Endothelial cell of umbilical vein (primary cell): ENCODE measurements at regions not wholly inside any gene's neighbourhood (a gene's known extent, or its start where the extent isn't known, plus 50 kb on each side); places are given as distances from the start of the nearest gene placed in this dataset.

Experiments used
- BruUV-seq: library from RNA; stranded (reverse); fragments of 400-500 nt; replicated peaks from 2 replicates; lab custom pipeline; 2021; lab: Mats Ljungman, UMichigan
- CTCF ChIA-PET: fragments of 300-600, 350-600 bp; sonication (Branson Sonifier 250); formaldehyde crosslinking; loops from one replicate; lab custom pipeline; 2021; ENCODE audit warnings: antibody characterized with exemption, inconsistent platforms; lab: Charles Lee
- POLR2A ChIA-PET: fragments of 300-600, 350-600 bp; sonication (Branson Sonifier 250); formaldehyde crosslinking; loops from one replicate; lab custom pipeline; 2021; ENCODE audit warnings: antibody characterized with exemption, inconsistent platforms; lab: Charles Lee
- DNase-seq: peaks from one replicate; pipeline ENCODE4 v3.0.0-alpha.2; 2011; ENCODE audit warnings: low read depth, low spot score
- FAIRE-seq: peaks from 2 replicates; lab custom pipeline; 2011; peaks lifted over from hg19 to GRCh38; lab: Jason Lieb, UNC
- H2AFZ ChIP-seq: 2 replicates; pipeline ENCODE4 v1.6.0; 2012; ENCODE audit warnings: low read depth, low read length, control low read depth, inconsistent platforms
- H3K27ac ChIP-seq: 2 replicates; pipeline ENCODE4 v1.5.1; 2011; ENCODE audit warnings: low read depth, mild to moderate bottlenecking, control low read depth, low read length, moderate library complexity; ENCODE audit not compliant: insufficient read depth
- H3K27me3 ChIP-seq, 2 experiments: 2 replicates each; pipeline versions ENCODE4 v1.6.0 to v1.6.1; 2011; ENCODE audit warnings: low read length in 2 of 2, mixed read lengths in 1 of 2; ENCODE audit not compliant: control insufficient read depth in 2 of 2, insufficient read depth in 2 of 2
- H3K36me3 ChIP-seq, 2 experiments: 2 replicates in 1 of 2; 3 replicates in 1 of 2; pipeline ENCODE4 v1.5.1; 2011; ENCODE audit warnings: low read length in 2 of 2, mild to moderate bottlenecking in 1 of 2, moderate library complexity in 1 of 2; ENCODE audit not compliant: control insufficient read depth in 2 of 2, insufficient read depth in 2 of 2; ENCODE audit errors: extremely low read depth in 1 of 2
- H3K4me1 ChIP-seq: 3 replicates; pipeline ENCODE4 v1.5.1; 2011; ENCODE audit warnings: mild to moderate bottlenecking, low read length; ENCODE audit not compliant: control insufficient read depth, insufficient read depth; ENCODE audit errors: extremely low read depth
- H3K4me2 ChIP-seq: 2 replicates; pipeline ENCODE4 v1.6.1; 2011; ENCODE audit warnings: low read length, control low read depth, mixed read lengths; ENCODE audit not compliant: insufficient read depth
- H3K4me3 ChIP-seq, 3 experiments: fragments of 200-600 bp in 1 of 3; sonication (generic), shearing (Covaris generic) in 1 of 3; replicated peaks in 1 of 3; 2 replicates each; pipeline ENCODE4 v1.5.1; 2011 to 2016; ENCODE audit warnings: control low read depth in 3 of 3, low read length in 3 of 3, mild to moderate bottlenecking in 2 of 3, inconsistent platforms in 1 of 3, low read depth in 1 of 3, moderate library complexity in 1 of 3; ENCODE audit not compliant: insufficient read depth in 1 of 3
- H3K79me2 ChIP-seq: 2 replicates; pipeline ENCODE4 v1.6.0; 2012; ENCODE audit warnings: low read length, inconsistent platforms; ENCODE audit not compliant: control insufficient read depth, insufficient read depth
- H3K9ac ChIP-seq: replicated peaks from 2 replicates; pipeline ENCODE3; 2011; ENCODE audit warnings: low read length, control low read depth; ENCODE audit not compliant: insufficient read depth; ENCODE audit errors: extremely low read depth
- H3K9me1 ChIP-seq: replicated peaks from 3 replicates; pipeline ENCODE4 v1.6.0; 2011; ENCODE audit warnings: mild to moderate bottlenecking, low read length; ENCODE audit not compliant: control insufficient read depth, insufficient read depth; ENCODE audit errors: extremely low read depth
- H3K9me3 ChIP-seq: replicated peaks from 2 replicates; pipeline ENCODE4 v1.5.1; 2012; ENCODE audit warnings: low read length, inconsistent platforms; ENCODE audit not compliant: control insufficient read depth, insufficient read depth
- H4K20me1 ChIP-seq: replicated peaks from 2 replicates; pipeline ENCODE3; 2011; ENCODE audit warnings: mild to moderate bottlenecking, low read length; ENCODE audit not compliant: control insufficient read depth, insufficient read depth; ENCODE audit errors: extremely low read depth
- CTCF ChIP-seq, 2 donors: IDR thresholded peaks; 1 replicate in 1 of 2; 2 replicates in 1 of 2; pipeline ENCODE4 v1.5.1; 2011; ENCODE audit warnings: low read length in 2 of 2, mild to moderate bottlenecking in 2 of 2, moderate library complexity in 2 of 2, control low read depth in 1 of 2, inconsistent platforms in 1 of 2, low read depth in 1 of 2; ENCODE audit not compliant: insufficient read depth in 1 of 2; ENCODE audit errors: extremely low read depth in 1 of 2
- EZH2 ChIP-seq: IDR thresholded peaks from 2 replicates; pipeline ENCODE4 v1.6.1; 2012; ENCODE audit warnings: borderline replicate concordance, low read depth, mild to moderate bottlenecking, moderate library complexity, low read length, inconsistent platforms; ENCODE audit not compliant: severe bottlenecking
- FOS ChIP-seq: IDR thresholded peaks from 2 replicates; pipeline ENCODE4 v1.6.1; 2011; ENCODE audit warnings: mild to moderate bottlenecking, low read length, moderate library complexity, borderline replicate concordance; ENCODE audit not compliant: insufficient read depth
- GATA2 ChIP-seq: IDR thresholded peaks from 2 replicates; pipeline ENCODE4 v1.7.0; 2011; ENCODE audit warnings: low read depth, mild to moderate bottlenecking, moderate library complexity, mixed read lengths, low read length; ENCODE audit not compliant: insufficient read length, insufficient read depth
- JUN ChIP-seq: IDR thresholded peaks from 2 replicates; pipeline ENCODE4 v1.6.1; 2011; ENCODE audit warnings: borderline replicate concordance, low read depth; ENCODE audit not compliant: insufficient read length, insufficient read depth
- MYC ChIP-seq: IDR thresholded peaks from one replicate; pipeline ENCODE4 v1.6.1; 2011; ENCODE audit warnings: mild to moderate bottlenecking, low read depth, low read length
- POLR2A ChIP-seq: IDR thresholded peaks from 2 replicates; pipeline ENCODE4 v1.6.1; 2012; ENCODE audit warnings: low read depth, mild to moderate bottlenecking, control low read depth, low read length
- POLR2AphosphoS5 ChIP-seq: IDR thresholded peaks from 2 replicates; pipeline ENCODE4 v1.6.1; 2012; ENCODE audit warnings: low read depth, mild to moderate bottlenecking, control low read depth, low read length, moderate library complexity; ENCODE audit not compliant: insufficient read depth
- dilution Hi-C: fragments of 300-500 bp; cut with MboI; formaldehyde crosslinking; loops from one replicate; pipeline ENCODE4 v1.15.0; 2019; ENCODE audit warnings: low sequenced_read_pairs; ENCODE audit not compliant: extremely low pct_ligation_motif_present
- intact Hi-C: fragments of 100-400 bp; cut with micrococcal nuclease; formaldehyde crosslinking; loops from one replicate; pipeline ENCODE4 v1.10.0; 2022
- TF ChIP-seq, protein P1 (sequence below): IDR thresholded peaks from 2 replicates; pipeline ENCODE4 v1.6.1; 2011; ENCODE audit not compliant: insufficient read depth, insufficient read length

GRCh38 chr6:11407414-11407813 is 130.1 kb upstream of the TMEM170B start:
- DNase-seq (no peak), FAIRE-seq (no peak)
- POLR2A ChIA-PET = no interaction called here
- no peaks in the 10 kb centered on the region for H3K36me3 ChIP-seq
- dilution Hi-C loops = no loop called here
- no peak overlapping the region for H3K4me3 ChIP-seq
- no peak overlapping the region for H3K4me2 ChIP-seq
- H3K9ac ChIP-seq = no peak overlapping the region
- no peaks in the 10 kb centered on the region for H3K27me3 ChIP-seq
- no peaks in the 10 kb centered on the region for H3K9me3 ChIP-seq
- no peaks in the 10 kb centered on the region for H4K20me1 ChIP-seq
- CTCF ChIA-PET = interaction anchor here (1.8 kb wide), 1 partner anchor 20 kb away, joined by 3 read pairs; no protein-coding TSS in a partner anchor
- no peak overlapping the region for H2AFZ ChIP-seq
- H3K79me2 ChIP-seq = no peaks in the 10 kb centered on the region
- TF ChIP-seq JUN (no peak), FOS (no peak), EZH2 (no peak), GATA2 (no peak), POLR2A (no peak), POLR2AphosphoS5 (no peak), CTCF (IDR thresholded peaks at IDR 0.05; ENCODE audit: extremely low read depth in 1 of 2, insufficient read depth in 1 of 2, low read depth in 1 of 2, low read length in 2 of 2) (no peak), MYC (no peak)
- TF ChIP-seq, protein P1, sequence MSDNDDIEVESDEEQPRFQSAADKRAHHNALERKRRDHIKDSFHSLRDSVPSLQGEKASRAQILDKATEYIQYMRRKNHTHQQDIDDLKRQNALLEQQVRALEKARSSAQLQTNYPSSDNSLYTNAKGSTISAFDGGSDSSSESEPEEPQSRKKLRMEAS = no peak
- BruUV-seq = no TSS peak
- intact Hi-C loops = no loop called here
- no peak overlapping the region for H3K27ac ChIP-seq
- no peaks in the 10 kb centered on the region for H3K9me1 ChIP-seq
- H3K4me1 ChIP-seq = peaks cover 24% of the 10 kb centered on the region
